Endothelial cell of umbilical vein (primary cell): ENCODE measurements at regions not wholly inside any gene's neighbourhood (a gene's known extent, or its start where the extent isn't known, plus 50 kb on each side); places are given as distances from the start of the nearest gene placed in this dataset.

Source experiments
- BruUV-seq: library from RNA; stranded (reverse); fragments of 400-500 nt; replicated peaks from 2 replicates; lab custom pipeline; 2021; lab: Mats Ljungman, UMichigan
- CTCF ChIA-PET: fragments of 300-600, 350-600 bp; sonication (Branson Sonifier 250); formaldehyde crosslinking; loops from one replicate; lab custom pipeline; 2021; ENCODE audit warnings: antibody characterized with exemption, inconsistent platforms; lab: Charles Lee
- POLR2A ChIA-PET: fragments of 300-600, 350-600 bp; sonication (Branson Sonifier 250); formaldehyde crosslinking; loops from one replicate; lab custom pipeline; 2021; ENCODE audit warnings: antibody characterized with exemption, inconsistent platforms; lab: Charles Lee
- DNase-seq: peaks from one replicate; pipeline ENCODE4 v3.0.0-alpha.2; 2011; ENCODE audit warnings: low read depth, low spot score
- FAIRE-seq: peaks from 2 replicates; lab custom pipeline; 2011; peaks lifted over from hg19 to GRCh38; lab: Jason Lieb, UNC
- H2AFZ ChIP-seq: 2 replicates; pipeline ENCODE4 v1.6.0; 2012; ENCODE audit warnings: low read depth, low read length, control low read depth, inconsistent platforms
- H3K27ac ChIP-seq: 2 replicates; pipeline ENCODE4 v1.5.1; 2011; ENCODE audit warnings: low read depth, mild to moderate bottlenecking, control low read depth, low read length, moderate library complexity; ENCODE audit not compliant: insufficient read depth
- H3K27me3 ChIP-seq, 2 experiments: 2 replicates each; pipeline versions ENCODE4 v1.6.0 to v1.6.1; 2011; ENCODE audit warnings: low read length in 2 of 2, mixed read lengths in 1 of 2; ENCODE audit not compliant: control insufficient read depth in 2 of 2, insufficient read depth in 2 of 2
- H3K36me3 ChIP-seq, 2 experiments: 2 replicates in 1 of 2; 3 replicates in 1 of 2; pipeline ENCODE4 v1.5.1; 2011; ENCODE audit warnings: low read length in 2 of 2, mild to moderate bottlenecking in 1 of 2, moderate library complexity in 1 of 2; ENCODE audit not compliant: control insufficient read depth in 2 of 2, insufficient read depth in 2 of 2; ENCODE audit errors: extremely low read depth in 1 of 2
- H3K4me1 ChIP-seq: 3 replicates; pipeline ENCODE4 v1.5.1; 2011; ENCODE audit warnings: mild to moderate bottlenecking, low read length; ENCODE audit not compliant: control insufficient read depth, insufficient read depth; ENCODE audit errors: extremely low read depth
- H3K4me2 ChIP-seq: 2 replicates; pipeline ENCODE4 v1.6.1; 2011; ENCODE audit warnings: low read length, control low read depth, mixed read lengths; ENCODE audit not compliant: insufficient read depth
- H3K4me3 ChIP-seq, 3 experiments: fragments of 200-600 bp in 1 of 3; sonication (generic), shearing (Covaris generic) in 1 of 3; replicated peaks in 1 of 3; 2 replicates each; pipeline ENCODE4 v1.5.1; 2011 to 2016; ENCODE audit warnings: control low read depth in 3 of 3, low read length in 3 of 3, mild to moderate bottlenecking in 2 of 3, inconsistent platforms in 1 of 3, low read depth in 1 of 3, moderate library complexity in 1 of 3; ENCODE audit not compliant: insufficient read depth in 1 of 3
- H3K79me2 ChIP-seq: 2 replicates; pipeline ENCODE4 v1.6.0; 2012; ENCODE audit warnings: low read length, inconsistent platforms; ENCODE audit not compliant: control insufficient read depth, insufficient read depth
- H3K9ac ChIP-seq: replicated peaks from 2 replicates; pipeline ENCODE3; 2011; ENCODE audit warnings: low read length, control low read depth; ENCODE audit not compliant: insufficient read depth; ENCODE audit errors: extremely low read depth
- H3K9me1 ChIP-seq: replicated peaks from 3 replicates; pipeline ENCODE4 v1.6.0; 2011; ENCODE audit warnings: mild to moderate bottlenecking, low read length; ENCODE audit not compliant: control insufficient read depth, insufficient read depth; ENCODE audit errors: extremely low read depth
- H3K9me3 ChIP-seq: replicated peaks from 2 replicates; pipeline ENCODE4 v1.5.1; 2012; ENCODE audit warnings: low read length, inconsistent platforms; ENCODE audit not compliant: control insufficient read depth, insufficient read depth
- H4K20me1 ChIP-seq: replicated peaks from 2 replicates; pipeline ENCODE3; 2011; ENCODE audit warnings: mild to moderate bottlenecking, low read length; ENCODE audit not compliant: control insufficient read depth, insufficient read depth; ENCODE audit errors: extremely low read depth
- MYC ChIP-seq: IDR thresholded peaks from one replicate; pipeline ENCODE4 v1.6.1; 2011; ENCODE audit warnings: mild to moderate bottlenecking, low read depth, low read length
- dilution Hi-C: fragments of 300-500 bp; cut with MboI; formaldehyde crosslinking; loops from one replicate; pipeline ENCODE4 v1.15.0; 2019; ENCODE audit warnings: low sequenced_read_pairs; ENCODE audit not compliant: extremely low pct_ligation_motif_present
- intact Hi-C: fragments of 100-400 bp; cut with micrococcal nuclease; formaldehyde crosslinking; loops from one replicate; pipeline ENCODE4 v1.10.0; 2022
- TF ChIP-seq, protein P1 (sequence below), 2 donors: IDR thresholded peaks; 1 replicate in 1 of 2; 2 replicates in 1 of 2; pipeline ENCODE4 v1.5.1; 2011; ENCODE audit warnings: low read length in 2 of 2, mild to moderate bottlenecking in 2 of 2, moderate library complexity in 2 of 2, control low read depth in 1 of 2, inconsistent platforms in 1 of 2, low read depth in 1 of 2; ENCODE audit not compliant: insufficient read depth in 1 of 2; ENCODE audit errors: extremely low read depth in 1 of 2

DNA sequence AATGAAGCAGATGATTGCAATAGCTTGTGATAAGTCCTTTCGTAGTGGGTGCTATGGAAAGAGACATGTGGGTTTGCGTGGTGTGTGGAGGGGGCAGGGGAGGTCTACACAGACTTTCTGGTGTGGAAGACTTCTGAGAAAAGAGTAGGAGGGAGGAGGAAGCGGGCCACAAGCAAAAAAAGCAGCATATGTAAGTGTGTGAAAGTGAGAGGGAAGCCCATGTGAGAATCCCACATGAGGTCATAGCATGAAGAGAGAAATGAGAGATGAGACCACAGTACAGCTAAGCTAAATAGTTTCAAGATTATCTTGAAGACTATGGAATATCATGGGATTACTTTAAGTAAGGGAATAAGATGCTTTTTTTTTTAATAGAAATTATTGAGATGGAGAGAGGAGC, 2039.9 kb upstream of the TENM3 start:
- Histone ChIP-seq H4K20me1 (no peaks in the 10 kb centered on the region), H3K27me3 (no peaks in the 10 kb centered on the region), H3K4me2 (no peak overlapping the region), H3K9ac (no peak overlapping the region), H3K79me2 (no peaks in the 10 kb centered on the region), H3K4me1 (no peaks in the 10 kb centered on the region), H3K9me1 (no peaks in the 10 kb centered on the region), H3K9me3 (no peaks in the 10 kb centered on the region), H3K4me3 (no peak overlapping the region), H3K27ac (no peak overlapping the region), H2AFZ (no peak overlapping the region), H3K36me3 (no peaks in the 10 kb centered on the region)
- intact Hi-C loops (no loop called here), dilution Hi-C loops (no loop called here)
- ChIA-PET CTCF (no interaction called here), POLR2A (no interaction called here)
- TF ChIP-seq MYC: no peak
- FAIRE-seq (no peak), DNase-seq (no peak)
- no TSS peak for BruUV-seq

- intact Hi-C loops: no loop called here
- FAIRE-seq: no peak
These were observed 2037.9 kb upstream of the TENM3 start for GRCh38 chr4:180205276-180205675.

More at GRCh38 chr4:180205276-180205675, 2037.9 kb upstream of the TENM3 start:
- dilution Hi-C loops: no loop called here
- Histone ChIP-seq H3K79me2 (no peaks in the 10 kb centered on the region), H3K9ac (no peak overlapping the region), H3K27ac (no peak overlapping the region), H3K4me2 (no peak overlapping the region), H3K27me3 (no peaks in the 10 kb centered on the region), H3K4me3 (no peak overlapping the region), H3K4me1 (no peaks in the 10 kb centered on the region), H2AFZ (no peak overlapping the region), H4K20me1 (no peaks in the 10 kb centered on the region), H3K9me1 (no peaks in the 10 kb centered on the region), H3K36me3 (no peaks in the 10 kb centered on the region), H3K9me3 (peaks cover 2% of the 10 kb centered on the region)
- no peak for DNase-seq
- ChIA-PET POLR2A (no interaction called here), CTCF (no interaction called here)
- TF ChIP-seq MYC: no peak
- TF ChIP-seq, protein P1, sequence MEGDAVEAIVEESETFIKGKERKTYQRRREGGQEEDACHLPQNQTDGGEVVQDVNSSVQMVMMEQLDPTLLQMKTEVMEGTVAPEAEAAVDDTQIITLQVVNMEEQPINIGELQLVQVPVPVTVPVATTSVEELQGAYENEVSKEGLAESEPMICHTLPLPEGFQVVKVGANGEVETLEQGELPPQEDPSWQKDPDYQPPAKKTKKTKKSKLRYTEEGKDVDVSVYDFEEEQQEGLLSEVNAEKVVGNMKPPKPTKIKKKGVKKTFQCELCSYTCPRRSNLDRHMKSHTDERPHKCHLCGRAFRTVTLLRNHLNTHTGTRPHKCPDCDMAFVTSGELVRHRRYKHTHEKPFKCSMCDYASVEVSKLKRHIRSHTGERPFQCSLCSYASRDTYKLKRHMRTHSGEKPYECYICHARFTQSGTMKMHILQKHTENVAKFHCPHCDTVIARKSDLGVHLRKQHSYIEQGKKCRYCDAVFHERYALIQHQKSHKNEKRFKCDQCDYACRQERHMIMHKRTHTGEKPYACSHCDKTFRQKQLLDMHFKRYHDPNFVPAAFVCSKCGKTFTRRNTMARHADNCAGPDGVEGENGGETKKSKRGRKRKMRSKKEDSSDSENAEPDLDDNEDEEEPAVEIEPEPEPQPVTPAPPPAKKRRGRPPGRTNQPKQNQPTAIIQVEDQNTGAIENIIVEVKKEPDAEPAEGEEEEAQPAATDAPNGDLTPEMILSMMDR (IDR thresholded peaks at IDR 0.05; ENCODE audit: extremely low read depth in 1 of 2, insufficient read depth in 1 of 2, low read depth in 1 of 2, low read length in 2 of 2): no peak
- BruUV-seq: no TSS peak
